Caco-2 (cell line): ENCODE measurements at regions not wholly inside any gene's neighbourhood (a gene's known extent, or its start where the extent isn't known, plus 50 kb on each side); places are given as distances from the start of the nearest gene placed in this dataset.

Experiments
- BruUV-seq: library from RNA; stranded (reverse); fragments of 400-500 nt; replicated peaks from 2 replicates; lab custom pipeline; 2021; lab: Mats Ljungman, UMichigan
- CTCF ChIA-PET: fragments of 300-600 bp; sonication (Branson Sonifier 250); formaldehyde crosslinking; loops from one replicate; lab custom pipeline; 2022; ENCODE audit warnings: antibody characterized with exemption; lab: Charles Lee
- POLR2A ChIA-PET: fragments of 300-600 bp; sonication (Branson Sonifier 250); formaldehyde crosslinking; loops from one replicate; lab custom pipeline; 2022; ENCODE audit warnings: antibody characterized with exemption; lab: Charles Lee
- DNase-seq, 2 experiments: peaks; one replicate each; pipeline versions ENCODE4 v3.0.0 to v3.0.0-alpha.2; 2020 to 2022
- H3K27me3 ChIP-seq: replicated peaks from 2 replicates; pipeline ENCODE4 v1.6.0; 2011; ENCODE audit warnings: low read length; ENCODE audit not compliant: control insufficient read depth, insufficient read depth
- H3K36me3 ChIP-seq: 2 replicates; pipeline ENCODE4 v1.5.1; 2011; ENCODE audit warnings: low read length; ENCODE audit not compliant: control insufficient read depth, insufficient read depth
- H3K4me1 ChIP-seq: fragments of 250-450 bp; sonication (Bioruptor Pico); 2 replicates; pipeline ENCODE4 v1.5.1; 2020; ENCODE audit warnings: mild to moderate bottlenecking
- H3K4me3 ChIP-seq: 2 replicates; pipeline ENCODE4 v1.5.1; 2011; ENCODE audit warnings: low read depth, mild to moderate bottlenecking, control low read depth, low read length
- H3K9me3 ChIP-seq: fragments of 250-450 bp; sonication (Bioruptor Pico); 2 replicates; pipeline ENCODE4 v1.5.1; 2020; ENCODE audit warnings: mild to moderate bottlenecking, moderate library complexity
- H3K27ac Mint-ChIP-seq: one replicate; pipeline ENCODE4 v1.8.0; 2022; ENCODE audit warnings: mixed read lengths; ENCODE audit not compliant: unreplicated experiment
- H3K27me3 Mint-ChIP-seq: one replicate; pipeline ENCODE4 v1.8.0; 2022; ENCODE audit warnings: mixed read lengths; ENCODE audit not compliant: insufficient read depth, unreplicated experiment
- H3K36me3 Mint-ChIP-seq: one replicate; pipeline ENCODE4 v1.8.0; 2022; ENCODE audit warnings: mild to moderate bottlenecking, mixed read lengths; ENCODE audit not compliant: insufficient read depth, unreplicated experiment
- H3K4me1 Mint-ChIP-seq: one replicate; pipeline ENCODE4 v1.8.0; 2022; ENCODE audit warnings: low read depth, mixed read lengths; ENCODE audit not compliant: unreplicated experiment
- H3K4me3 Mint-ChIP-seq: one replicate; pipeline ENCODE4 v1.8.0; 2022; ENCODE audit warnings: mild to moderate bottlenecking, moderate library complexity, mixed read lengths; ENCODE audit not compliant: unreplicated experiment
- H3K9me3 Mint-ChIP-seq: one replicate; pipeline ENCODE4 v1.8.0; 2022; ENCODE audit warnings: mixed read lengths; ENCODE audit not compliant: unreplicated experiment
- CTCF ChIP-seq, 2 experiments: fragments of 200-600 bp in 1 of 2; IDR thresholded peaks; 1 replicate in 1 of 2; 2 replicates in 1 of 2; pipeline versions ENCODE4 v1.5.1 to v1.8.0; 2011 to 2022; ENCODE audit warnings: antibody characterized with exemption in 1 of 2, control low read depth in 1 of 2, inconsistent platforms in 1 of 2, low read depth in 1 of 2, low read length in 1 of 2, mild to moderate bottlenecking in 1 of 2, moderate library complexity in 1 of 2; ENCODE audit not compliant: insufficient read depth in 1 of 2, severe bottlenecking in 1 of 2, unreplicated experiment in 1 of 2
- intact Hi-C: fragments of 100-400 bp; cut with micrococcal nuclease; formaldehyde crosslinking; loops from one replicate; pipeline ENCODE4 v1.10.0; 2022; ENCODE audit not compliant: unreplicated experiment

- Mint-ChIP-seq H3K9me3 (peaks cover 9% of the 10 kb centered on the region), H3K4me1 (no peaks in the 10 kb centered on the region), H3K4me3 (no peak overlapping the region), H3K27me3 (peaks cover 8% of the 10 kb centered on the region), H3K27ac (no peak overlapping the region), H3K36me3 (no peaks in the 10 kb centered on the region)
- intact Hi-C loops, result no loop called here
- ChIA-PET CTCF (no interaction called here), POLR2A (no interaction called here)
- BruUV-seq, result no TSS peak
- H3K36me3 ChIP-seq, result no peaks in the 10 kb centered on the region
- TF ChIP-seq CTCF (IDR thresholded peaks at IDR 0.05; ENCODE audit: insufficient read depth in 1 of 2, low read depth in 1 of 2, low read length in 1 of 2, severe bottlenecking in 1 of 2, unreplicated experiment in 1 of 2), result no peak
- H3K9me3 ChIP-seq, result no peaks in the 10 kb centered on the region
- no peaks in the 10 kb centered on the region for H3K4me1 ChIP-seq
- DNase-seq, result no peak
- no peaks in the 10 kb centered on the region for H3K27me3 ChIP-seq
- no peak overlapping the region for H3K4me3 ChIP-seq
These were observed 83.1 kb upstream of the TMED7 start for GRCh38 chr5:115708819-115709477.

GRCh38 chr5:115703514-115703913 lies 77.7 kb upstream of the TMED7 start:
- H3K4me3 ChIP-seq, result no peak overlapping the region
- Mint-ChIP-seq H3K4me3 (no peak overlapping the region), H3K36me3 (no peaks in the 10 kb centered on the region), H3K9me3 (no peaks in the 10 kb centered on the region), H3K4me1 (no peaks in the 10 kb centered on the region), H3K27ac (no peak overlapping the region), H3K27me3 (peaks cover 9% of the 10 kb centered on the region)
- DNase-seq, result no peak
- no peaks in the 10 kb centered on the region for H3K4me1 ChIP-seq
- TF ChIP-seq CTCF (IDR thresholded peaks at IDR 0.05; ENCODE audit: insufficient read depth in 1 of 2, low read depth in 1 of 2, low read length in 1 of 2, severe bottlenecking in 1 of 2, unreplicated experiment in 1 of 2), result no peak
- no peaks in the 10 kb centered on the region for H3K36me3 ChIP-seq
- H3K9me3 ChIP-seq, result no peaks in the 10 kb centered on the region
- CTCF ChIA-PET, result no interaction called here
- no TSS peak for BruUV-seq
- intact Hi-C loops, result no loop called here
- H3K27me3 ChIP-seq, result no peaks in the 10 kb centered on the region
- POLR2A ChIA-PET, result no interaction called here

GRCh38 chr5:115702025-115702424 lies 76.2 kb upstream of the TMED7 start:
- no peak for TF ChIP-seq CTCF (IDR thresholded peaks at IDR 0.05; ENCODE audit: insufficient read depth in 1 of 2, low read depth in 1 of 2, low read length in 1 of 2, severe bottlenecking in 1 of 2, unreplicated experiment in 1 of 2)
- no peaks in the 10 kb centered on the region for H3K36me3 Mint-ChIP-seq
- Histone ChIP-seq H3K36me3 (no peaks in the 10 kb centered on the region), H3K4me3 (no peak overlapping the region), H3K9me3 (no peaks in the 10 kb centered on the region), H3K27me3 (no peaks in the 10 kb centered on the region), H3K4me1 (no peaks in the 10 kb centered on the region)
- H3K9me3 Mint-ChIP-seq, result no peaks in the 10 kb centered on the region
- BruUV-seq, result no TSS peak
- intact Hi-C loops, result no loop called here
- no peak overlapping the region for H3K27ac Mint-ChIP-seq
- no peak overlapping the region for H3K4me3 Mint-ChIP-seq
- ChIA-PET CTCF (no interaction called here), POLR2A (no interaction called here)
- peaks cover 12% of the 10 kb centered on the region for H3K27me3 Mint-ChIP-seq
- no peaks in the 10 kb centered on the region for H3K4me1 Mint-ChIP-seq
- DNase-seq, result no peak
